Skeletal muscle tissue (tissue), 3 donors: ENCODE measurements at regions not wholly inside any gene's neighbourhood (a gene's known extent, or its start where the extent isn't known, plus 50 kb on each side); places are given as distances from the start of the nearest gene placed in this dataset.

Source experiments
- H3K27ac ChIP-seq: one replicate; pipeline ENCODE4 v1.7.0; 2013; ENCODE audit warnings: mild to moderate bottlenecking, low read depth, low read length, inconsistent platforms
- H3K27me3 ChIP-seq, 3 donors: one replicate each; pipeline ENCODE4 v1.7.0; 2013; ENCODE audit warnings: low read length in 3 of 3; ENCODE audit not compliant: control insufficient read depth in 3 of 3, insufficient read depth in 3 of 3
- H3K36me3 ChIP-seq, 3 donors: one replicate each; pipeline ENCODE4 v1.7.0; 2013; ENCODE audit warnings: low read length in 3 of 3; ENCODE audit not compliant: control insufficient read depth in 3 of 3, insufficient read depth in 3 of 3
- H3K4me1 ChIP-seq, 3 donors: one replicate each; pipeline ENCODE4 v1.7.0; 2013; ENCODE audit warnings: low read length in 3 of 3, mild to moderate bottlenecking in 3 of 3; ENCODE audit not compliant: control insufficient read depth in 3 of 3, insufficient read depth in 3 of 3
- H3K4me3 ChIP-seq, 3 donors: one replicate each; pipeline ENCODE4 v1.7.0; 2013; ENCODE audit warnings: low read length in 3 of 3
- H3K9ac ChIP-seq, 3 donors: one replicate each; pipeline ENCODE4 v1.7.0; 2013; ENCODE audit warnings: low read length in 3 of 3, mild to moderate bottlenecking in 3 of 3, moderate library complexity in 2 of 3, low read depth in 1 of 3
- H3K9me3 ChIP-seq, 3 donors: one replicate each; pipeline ENCODE4 v1.7.0; 2013; ENCODE audit warnings: low read length in 3 of 3; ENCODE audit not compliant: control insufficient read depth in 3 of 3
- donor health status: Osteomylitis.

DNA sequence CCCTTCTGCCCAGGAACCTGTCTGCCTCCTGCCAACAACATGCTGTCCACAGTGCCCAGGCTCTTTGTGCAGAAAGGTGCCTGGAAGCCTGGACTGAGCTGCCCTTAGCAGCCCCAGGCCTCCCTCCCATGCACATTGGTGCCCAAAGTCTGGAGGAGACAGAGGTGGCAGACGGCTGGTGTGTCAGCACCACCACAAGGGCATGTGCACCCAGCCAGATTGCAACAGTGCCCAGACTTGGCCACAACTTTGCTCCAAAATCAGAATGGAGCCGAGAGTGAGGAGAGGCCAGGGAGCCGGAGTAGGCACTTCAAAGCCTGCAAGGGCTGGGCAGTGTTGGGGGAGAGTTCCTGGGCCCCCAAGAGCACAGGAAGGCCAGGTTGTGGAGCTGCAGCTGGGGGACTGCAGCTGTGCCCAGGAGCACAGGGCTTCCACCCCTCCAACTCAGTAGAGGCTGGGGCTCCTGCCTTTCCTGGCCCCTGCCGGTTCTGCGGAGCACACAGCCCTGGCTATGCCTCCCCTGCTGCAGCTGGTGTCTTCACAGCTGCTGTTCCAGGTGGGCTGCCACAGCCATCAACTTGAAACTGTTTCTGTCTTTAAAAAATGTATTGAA, 1255.8 kb downstream of the SLITRK5 start:
- Histone ChIP-seq H3K4me3 (no peak overlapping the region), H3K4me1 (no peaks in the 10 kb centered on the region), H3K9ac (no peak overlapping the region), H3K27me3 (no peaks in the 10 kb centered on the region), H3K9me3 (peaks cover 0 to 2% (median 0%) of the 10 kb centered on the region in 3 donors), H3K36me3 (no peaks in the 10 kb centered on the region), H3K27ac (no peak overlapping the region)

DNA sequence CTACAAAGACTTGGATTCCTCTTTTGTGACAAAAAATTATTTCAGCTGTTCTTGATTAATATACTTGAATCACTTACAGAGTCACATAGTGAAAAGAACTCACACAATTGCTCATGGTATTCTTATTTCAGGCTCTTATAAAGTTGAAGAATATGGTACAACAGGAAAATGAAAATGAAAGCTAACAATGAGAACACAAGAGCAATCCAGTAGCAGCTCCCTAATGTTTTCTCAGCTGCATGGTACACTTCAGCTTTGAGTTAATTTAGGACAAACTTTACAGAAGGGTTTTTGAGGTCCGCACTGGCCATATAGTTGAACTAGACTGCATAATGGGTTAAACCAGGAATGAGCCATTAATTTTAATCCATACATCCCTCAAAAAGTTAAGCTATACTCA, 1261.8 kb downstream of the SLITRK5 start:
- H3K9ac ChIP-seq = no peak overlapping the region
- H3K4me3 ChIP-seq = no peak overlapping the region
- H3K9me3 ChIP-seq = no peaks in the 10 kb centered on the region
- H3K27me3 ChIP-seq = no peaks in the 10 kb centered on the region
- no peak overlapping the region for H3K27ac ChIP-seq
- no peaks in the 10 kb centered on the region for H3K36me3 ChIP-seq
- H3K4me1 ChIP-seq = no peaks in the 10 kb centered on the region

DNA sequence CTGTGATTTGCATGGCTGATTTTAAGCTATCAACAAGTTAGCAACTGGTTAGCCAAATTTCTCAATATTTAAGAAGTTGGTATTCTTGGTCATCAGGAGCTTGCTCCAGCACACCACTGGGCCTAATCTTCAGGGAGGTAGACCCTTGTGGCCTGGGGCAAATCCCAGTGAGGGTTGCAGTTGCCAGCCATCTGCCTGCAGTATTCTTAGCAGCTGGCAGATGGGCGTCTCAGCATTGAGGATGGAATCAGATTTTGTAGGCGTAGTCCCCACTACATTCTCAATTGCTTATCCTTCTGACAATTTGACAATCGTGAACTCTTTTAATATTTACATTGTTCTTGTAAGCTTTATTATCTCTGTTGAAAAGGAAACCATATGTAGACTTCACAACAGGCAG, 1266.2 kb downstream of the SLITRK5 start:
- no peaks in the 10 kb centered on the region for H3K36me3 ChIP-seq

DNA sequence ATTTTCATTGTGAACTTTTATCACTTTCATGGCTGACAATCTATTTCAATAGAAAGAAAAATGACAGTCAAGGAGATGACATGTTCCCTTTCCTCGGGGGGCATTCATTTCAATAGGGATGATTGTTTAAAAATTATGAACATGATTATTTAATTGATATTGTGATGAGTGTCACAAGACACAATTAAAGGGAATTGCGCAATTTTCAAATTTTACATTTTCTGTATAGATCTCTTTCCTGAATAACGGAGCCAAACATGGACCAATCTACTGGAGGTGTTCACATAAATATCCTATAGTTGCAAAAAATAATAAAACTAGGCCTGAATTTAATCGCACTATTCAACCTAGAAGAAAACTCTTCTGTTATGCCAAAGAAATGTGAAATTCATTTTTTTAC, 1274.6 kb downstream of the SLITRK5 start:
- no peak overlapping the region for H3K27ac ChIP-seq
- H3K4me3 ChIP-seq = no peak overlapping the region
- H3K9me3 ChIP-seq = no peaks in the 10 kb centered on the region
- H3K36me3 ChIP-seq = no peaks in the 10 kb centered on the region
- H3K4me1 ChIP-seq = no peaks in the 10 kb centered on the region
- no peak overlapping the region for H3K9ac ChIP-seq
- no peaks in the 10 kb centered on the region for H3K27me3 ChIP-seq

More for the DNA sequence above, 1266.2 kb downstream of the SLITRK5 start:
- H3K9ac ChIP-seq = no peak overlapping the region
- H3K27ac ChIP-seq = no peak overlapping the region
- no peaks in the 10 kb centered on the region for H3K9me3 ChIP-seq
- H3K4me3 ChIP-seq = no peak overlapping the region
- no peaks in the 10 kb centered on the region for H3K4me1 ChIP-seq
- no peaks in the 10 kb centered on the region for H3K27me3 ChIP-seq

DNA sequence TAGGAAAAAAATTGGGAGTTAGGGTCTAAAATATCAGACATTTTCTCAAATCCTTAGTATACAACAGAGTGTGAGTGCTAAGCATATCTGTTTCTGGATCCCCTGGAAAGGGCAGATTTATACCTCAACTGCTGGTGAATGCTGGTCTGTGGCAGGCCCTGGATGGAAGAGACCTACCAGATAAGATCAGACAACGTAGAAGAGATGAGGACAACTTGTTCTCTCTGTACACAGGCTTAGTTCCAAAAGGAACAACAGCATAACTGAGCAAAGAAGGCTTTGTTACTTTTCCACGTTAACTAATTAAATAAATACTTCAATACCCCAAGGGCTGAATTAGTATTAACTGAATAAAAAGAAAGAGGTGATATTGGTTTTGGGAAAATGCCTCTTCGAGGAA, 1277.3 kb downstream of the SLITRK5 start:
- Histone ChIP-seq H3K36me3 (no peaks in the 10 kb centered on the region), H3K4me1 (no peaks in the 10 kb centered on the region), H3K27ac (no peak overlapping the region), H3K4me3 (no peak overlapping the region), H3K9me3 (no peaks in the 10 kb centered on the region), H3K27me3 (no peaks in the 10 kb centered on the region), H3K9ac (no peak overlapping the region)

DNA sequence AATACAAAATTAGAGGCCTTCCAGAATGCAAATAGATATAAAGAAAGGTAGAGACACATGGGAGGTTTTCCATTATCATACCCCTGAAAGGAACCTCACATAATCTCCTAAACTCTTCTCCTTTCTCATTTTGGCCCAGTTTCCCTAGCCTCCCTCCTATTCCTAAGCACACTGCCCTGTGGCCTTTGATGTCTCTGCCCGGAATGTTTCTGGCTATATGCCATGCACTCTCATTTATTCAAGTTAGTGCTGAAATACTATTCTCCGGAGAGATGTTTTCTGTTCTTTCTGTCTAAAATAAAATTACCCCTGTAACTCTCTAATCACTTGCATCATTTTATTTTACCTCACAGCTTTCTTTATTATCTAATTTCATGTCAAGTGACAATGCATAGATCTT, 1287.7 kb downstream of the SLITRK5 start:
- Histone ChIP-seq H3K4me3 (no peak overlapping the region), H3K9me3 (no peaks in the 10 kb centered on the region), H3K27ac (no peak overlapping the region), H3K36me3 (no peaks in the 10 kb centered on the region), H3K27me3 (no peaks in the 10 kb centered on the region), H3K4me1 (no peaks in the 10 kb centered on the region), H3K9ac (no peak overlapping the region)

DNA sequence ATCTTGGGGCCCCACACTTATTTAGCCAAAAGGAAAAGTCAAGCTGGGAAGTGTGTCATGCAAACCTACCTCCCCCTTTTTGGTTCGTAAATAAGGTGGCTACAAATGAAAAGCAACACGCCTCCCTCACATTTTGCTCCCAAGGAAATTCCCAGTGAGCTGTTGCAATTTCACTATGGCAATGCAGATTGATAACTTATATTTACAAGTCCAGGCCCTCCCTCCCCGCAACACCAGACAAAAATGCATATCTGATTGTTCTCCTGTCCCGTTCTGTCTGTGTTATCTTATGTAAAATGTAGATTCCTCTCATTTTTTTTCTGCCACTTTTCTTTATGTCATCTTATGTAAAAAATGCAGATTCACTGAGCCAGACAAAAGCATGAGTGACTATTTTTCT, 1305.3 kb downstream of the SLITRK5 start:
- no peaks in the 10 kb centered on the region for H3K4me1 ChIP-seq
- no peaks in the 10 kb centered on the region for H3K36me3 ChIP-seq
- H3K27ac ChIP-seq = no peak overlapping the region
- no peaks in the 10 kb centered on the region for H3K9me3 ChIP-seq
- no peak overlapping the region for H3K4me3 ChIP-seq
- H3K27me3 ChIP-seq = no peaks in the 10 kb centered on the region
- no peak overlapping the region for H3K9ac ChIP-seq

DNA sequence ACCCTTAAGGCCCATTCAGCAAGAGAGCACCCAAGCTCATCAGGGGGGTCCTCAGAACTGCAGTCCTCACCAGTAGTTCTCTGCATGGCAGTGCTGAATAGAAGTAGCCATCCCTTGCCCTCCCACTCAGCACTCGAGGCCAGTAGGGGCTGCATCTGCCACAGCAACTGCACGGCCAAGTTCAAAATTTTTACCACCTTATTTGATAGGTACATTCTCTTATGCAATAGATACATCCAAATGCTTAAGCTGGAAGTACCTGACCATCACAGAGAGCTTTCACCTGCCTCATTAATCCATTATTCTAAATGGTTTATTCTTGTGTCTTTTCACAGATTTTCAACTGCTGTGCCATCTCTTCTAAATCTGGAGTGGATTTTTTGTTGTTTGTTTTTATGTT, 1307.4 kb downstream of the SLITRK5 start:
- H3K4me1 ChIP-seq = no peaks in the 10 kb centered on the region

DNA sequence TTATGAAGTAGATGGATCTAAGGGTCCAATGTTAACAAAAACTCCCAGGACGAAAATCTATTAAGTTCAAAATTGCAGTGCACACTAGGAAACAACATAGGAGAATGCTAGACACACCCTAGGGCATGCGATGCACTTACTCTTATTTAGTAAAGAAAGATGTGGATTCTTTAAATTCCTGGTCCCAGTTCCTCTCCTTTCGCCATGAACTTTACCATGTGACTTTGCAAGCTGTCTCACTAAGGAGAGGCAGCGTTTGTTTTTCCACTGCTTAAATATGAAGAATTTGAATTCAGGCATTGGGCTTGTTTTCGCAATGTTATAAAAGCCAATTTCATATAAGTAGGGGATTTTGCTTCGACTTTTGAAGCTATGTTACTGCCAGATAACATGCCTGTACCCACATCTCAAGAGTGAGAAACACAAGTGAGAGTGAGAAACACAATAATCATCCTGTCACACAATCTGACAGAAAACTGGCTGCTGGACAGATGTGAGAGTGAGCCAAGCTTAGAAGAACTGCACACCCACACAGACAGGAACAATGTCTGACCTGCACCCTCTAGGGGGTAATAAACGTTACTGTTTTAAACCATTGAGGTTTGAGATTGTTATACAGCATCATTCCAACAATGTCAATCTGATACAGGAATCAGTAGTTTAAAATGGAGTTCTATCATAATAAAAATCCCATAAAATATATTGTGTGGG, 1308.4 kb downstream of the SLITRK5 start:
- H3K36me3 ChIP-seq = no peaks in the 10 kb centered on the region

More for the DNA sequence above, 1307.4 kb downstream of the SLITRK5 start:
- Histone ChIP-seq H3K4me3 (no peak overlapping the region), H3K36me3 (no peaks in the 10 kb centered on the region), H3K27me3 (no peaks in the 10 kb centered on the region), H3K27ac (no peak overlapping the region), H3K9ac (no peak overlapping the region), H3K9me3 (no peaks in the 10 kb centered on the region)

DNA sequence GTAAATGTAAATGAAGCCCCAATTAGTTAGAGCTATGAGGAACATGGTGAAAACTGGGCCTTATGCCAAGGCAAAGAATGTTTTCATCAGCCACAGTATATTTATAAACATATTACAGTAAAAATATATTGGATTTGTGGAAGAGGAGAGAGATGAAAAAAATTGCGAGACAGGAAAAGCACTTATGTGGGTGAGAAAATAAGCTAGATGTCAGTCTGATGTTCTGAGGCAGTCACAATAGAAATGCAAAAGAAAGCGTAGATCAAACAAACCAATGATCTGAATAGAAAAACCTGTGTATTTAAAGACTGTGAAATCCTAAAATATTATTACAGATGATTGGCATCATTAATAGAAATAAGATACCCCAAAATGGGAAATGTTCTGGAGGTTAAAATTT, 1332.5 kb downstream of the SLITRK5 start:
- no peak overlapping the region for H3K4me3 ChIP-seq
- H3K9ac ChIP-seq = no peak overlapping the region
- no peaks in the 10 kb centered on the region for H3K4me1 ChIP-seq
- H3K36me3 ChIP-seq = no peaks in the 10 kb centered on the region
- no peaks in the 10 kb centered on the region for H3K9me3 ChIP-seq
- H3K27me3 ChIP-seq = no peaks in the 10 kb centered on the region
- H3K27ac ChIP-seq = no peak overlapping the region

More for the DNA sequence above, 1308.4 kb downstream of the SLITRK5 start:
- Histone ChIP-seq H3K27me3 (no peaks in the 10 kb centered on the region), H3K9ac (no peak overlapping the region), H3K4me1 (no peaks in the 10 kb centered on the region), H3K4me3 (no peak overlapping the region), H3K9me3 (no peaks in the 10 kb centered on the region), H3K27ac (no peak overlapping the region)
